GM23248 (cell line): ENCODE measurements at regions not wholly inside any gene's neighbourhood (a gene's known extent, or its start where the extent isn't known, plus 50 kb on each side); places are given as distances from the start of the nearest gene placed in this dataset.

Experiments used
- EZH2 ChIP-seq: fragments of 200-600 bp; sonication (generic); IDR thresholded peaks from 2 replicates; pipeline ENCODE4 v1.6.1; 2018; ENCODE audit warnings: antibody characterized with exemption, mild to moderate bottlenecking; ENCODE audit not compliant: insufficient read depth, poor library complexity, severe bottlenecking
- EZH2phosphoT487 ChIP-seq: fragments of 200-600 bp; sonication (generic); IDR thresholded peaks from 2 replicates; pipeline ENCODE4 v1.6.1; 2018; ENCODE audit warnings: antibody characterized with exemption, moderate library complexity, mild to moderate bottlenecking, low read depth; ENCODE audit not compliant: insufficient read depth

DNA sequence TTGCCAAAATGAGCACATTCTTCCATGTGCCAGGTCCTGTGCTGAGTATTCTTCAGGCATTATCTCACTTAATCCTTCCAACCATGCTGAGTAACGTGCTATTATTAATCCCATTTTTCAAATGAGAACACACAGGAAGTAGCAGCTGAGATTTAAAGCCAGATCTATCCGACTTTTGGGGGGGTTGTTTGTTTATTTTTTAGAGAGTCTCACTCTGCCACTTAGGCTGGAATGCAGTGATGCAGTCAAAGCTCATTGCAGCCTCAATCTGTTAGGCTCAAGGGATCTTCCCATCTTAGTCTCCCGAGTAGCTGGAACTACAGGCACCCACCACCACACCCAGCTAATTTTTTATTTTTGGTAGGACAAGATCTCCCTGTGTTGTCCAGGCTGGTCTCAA lies 55.5 kb upstream of the TRIM2 start:
- TF ChIP-seq EZH2phosphoT487 (no peak), EZH2 (no peak)
